H4 (cell line): ENCODE measurements at regions not wholly inside any gene's neighbourhood (a gene's known extent, or its start where the extent isn't known, plus 50 kb on each side); places are given as distances from the start of the nearest gene placed in this dataset.
A peak's percentile ranks its signal among the peaks of the same experiment; 100 is the strongest.
"Not testable (repeated sequence)": the region's sequence is repeated elsewhere in the genome, so short reads cannot be mapped to it uniquely, and the experiment has no call there.

ENCODE experiments used
- DNase-seq: peaks from one replicate; pipeline ENCODE4 v3.0.0-alpha.2; 2015; ENCODE audit warnings: low spot score

- DNase-seq = no peak
Measured at GRCh38 chr20:1845163-1845523, 50.1 kb upstream of the SIRPA start.

- DNase-seq = no peak
Measured at GRCh38 chr20:1844325-1845162, 50.7 kb upstream of the SIRPA start.

GRCh38 chr20:1842281-1842680 lies 52.9 kb upstream of the SIRPA start:
- DNase-seq = no peak

GRCh38 chr20:1841554-1842140 lies 53.6 kb upstream of the SIRPA start:
- peak; percentile 31 for DNase-seq

- DNase-seq = no peak
Measured at GRCh38 chr20:1840817-1841553, 54.2 kb upstream of the SIRPA start.

- DNase-seq = not testable (repeated sequence)
Measured at GRCh38 chr20:1839376-1840317, 55.6 kb upstream of the SIRPA start.

GRCh38 chr20:1838556-1839279 lies 56.5 kb upstream of the SIRPA start:
- no peak for DNase-seq

GRCh38 chr20:1835186-1836035 lies 59.8 kb upstream of the SIRPA start:
- no peak for DNase-seq

- DNase-seq = no peak
Measured at GRCh38 chr20:1833728-1834726, 61.2 kb upstream of the SIRPA start.

- no peak for DNase-seq
Measured at GRCh38 chr20:1833216-1833615, 62.0 kb upstream of the SIRPA start.

- no peak for DNase-seq
Measured at GRCh38 chr20:1832634-1833033, 62.6 kb upstream of the SIRPA start.

- no peak for DNase-seq
Measured at GRCh38 chr20:1831606-1832005, 63.6 kb upstream of the SIRPA start.

GRCh38 chr20:1831096-1831495 lies 64.1 kb upstream of the SIRPA start:
- DNase-seq = no peak

GRCh38 chr20:1830240-1830639 lies 65.0 kb upstream of the SIRPA start:
- DNase-seq = peak; percentile 88

- no peak for DNase-seq
Measured at GRCh38 chr20:1829531-1829930, 65.7 kb upstream of the SIRPA start.

GRCh38 chr20:1828786-1829131 lies 66.4 kb upstream of the SIRPA start:
- no peak for DNase-seq

GRCh38 chr20:1827974-1828785 lies 67.0 kb upstream of the SIRPA start:
- DNase-seq = peak; percentile 23

- DNase-seq = no peak
Measured at GRCh38 chr20:1827510-1827973, 67.7 kb upstream of the SIRPA start.
